Suprapubic skin (tissue), 4 donors: ENCODE measurements at regions not wholly inside any gene's neighbourhood (a gene's known extent, or its start where the extent isn't known, plus 50 kb on each side); places are given as distances from the start of the nearest gene placed in this dataset.

ENCODE experiments used
- CTCF ChIP-seq, 2 donors: fragments of 200-600 bp in 1 of 2; fragments of 450-650 bp in 1 of 2; sonication (generic) in 1 of 2; IDR thresholded peaks; one replicate each; pipeline ENCODE4 v1.5.1; 2016 to 2019; ENCODE audit warnings: antibody characterized with exemption in 2 of 2, mild to moderate bottlenecking in 1 of 2, moderate library complexity in 1 of 2
- POLR2A ChIP-seq, 2 donors: fragments of 450-650 bp; IDR thresholded peaks; one replicate each; pipeline ENCODE4 v1.6.1; 2017; ENCODE audit warnings: antibody characterized with exemption in 2 of 2, mild to moderate bottlenecking in 2 of 2, moderate library complexity in 2 of 2
- POLR2AphosphoS5 ChIP-seq, 3 donors: sonication (generic); formaldehyde crosslinking; IDR thresholded peaks; one replicate each; pipeline ENCODE4 v1.6.1; 2017; ENCODE audit warnings: antibody characterized with exemption in 3 of 3

DNA sequence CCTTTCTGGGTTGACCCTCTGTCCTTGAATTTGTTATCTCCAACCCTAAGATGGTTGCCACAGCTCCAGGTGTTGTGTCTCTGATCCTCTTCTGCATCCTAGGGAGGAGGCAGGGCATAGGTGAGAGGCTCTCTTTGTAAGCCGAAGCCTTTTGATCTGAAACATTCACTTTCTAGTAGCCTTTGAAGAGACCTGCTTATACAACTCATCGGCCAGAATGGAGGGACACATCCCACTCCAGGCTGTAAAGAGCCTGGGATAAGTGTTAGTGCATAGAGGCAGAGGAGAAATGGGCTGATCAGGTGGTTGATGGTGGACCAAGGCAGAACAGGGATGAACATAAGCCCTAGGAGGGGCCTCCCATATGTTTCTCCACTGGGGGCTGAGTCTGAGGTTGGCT is 137.1 kb upstream of the KCNG1 start:
- TF ChIP-seq POLR2A (IDR thresholded peaks at IDR 0.05) (no peak), CTCF (IDR thresholded peaks at IDR 0.05) (no peak), POLR2AphosphoS5 (IDR thresholded peaks at IDR 0.05) (no peak)
